ENCODE measurements at regions not wholly inside any gene's neighbourhood (a gene's known extent, or its start where the extent isn't known, plus 50 kb on each side); places are given as distances from the start of the nearest gene placed in this dataset.

DNA sequence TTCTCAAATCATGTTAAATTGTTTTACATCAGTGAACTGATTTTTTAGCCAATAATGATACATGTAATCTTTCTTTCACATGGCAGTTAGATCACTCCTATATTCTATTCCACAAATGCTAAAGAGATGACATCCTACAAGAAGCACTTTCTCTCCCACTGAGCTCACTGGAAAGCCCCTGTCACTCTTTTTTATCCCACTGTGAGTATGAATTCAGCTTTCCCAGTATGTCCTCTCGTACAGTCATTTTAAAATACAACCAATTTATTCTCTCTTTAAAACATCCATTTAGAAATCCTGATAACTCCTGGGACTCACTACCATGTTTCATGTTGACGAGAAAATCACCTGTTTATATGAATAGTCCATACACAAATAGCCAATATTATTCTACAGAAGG, 599.9 kb downstream of the SEMA5A start:
- ChIA-PET CTCF (no interaction called here), POLR2A (no interaction called here)

GRCh38 chr5:8949908-8950307, 596.0 kb downstream of the SEMA5A start:
- Mint-ChIP-seq H3K27ac (no peak overlapping the region), H3K4me3 (no peak overlapping the region), H3K27me3 (no peaks in the 10 kb centered on the region), H3K9me3 (peaks cover 0 to 10% (median 3%) of the 10 kb centered on the region in 11 donors), H3K4me1 (no peaks in the 10 kb centered on the region), H3K36me3 (no peaks in the 10 kb centered on the region)
- no peak for ATAC-seq
- POLR2A ChIA-PET = no interaction called here
- DNase-seq = no peak
- no peaks in the 10 kb centered on the region for H3K4me1 ChIP-seq (ENCODE audit: control insufficient read depth in 2 of 2, insufficient read depth in 2 of 2, low read length in 2 of 2)
- CTCF ChIA-PET = interaction anchor here (0.5 kb wide), 1 partner anchor 41 kb away, joined by 3 read pairs; no protein-coding TSS in a partner anchor
- no peaks in the 10 kb centered on the region for H3K27me3 ChIP-seq (ENCODE audit: control insufficient read depth in 2 of 2, insufficient read depth in 2 of 2, low read length in 2 of 2)
- peaks cover 0 to 3% (median 0%) of the 10 kb centered on the region in 3 experiments for H3K9me3 ChIP-seq (ENCODE audit: control insufficient read depth in 2 of 3, low read length in 3 of 3)
- no peak overlapping the region for H3K4me3 ChIP-seq (ENCODE audit: low read length)
- H3K27ac ChIP-seq (ENCODE audit: low read depth, low read length) = no peak overlapping the region
- intact Hi-C loops (cut with micrococcal nuclease) = no loop called here
- H3K36me3 ChIP-seq (ENCODE audit: control insufficient read depth in 2 of 3, insufficient read depth in 3 of 3, low read length in 3 of 3) = no peaks in the 10 kb centered on the region

More for the DNA sequence above, 599.9 kb downstream of the SEMA5A start:
- no peak overlapping the region for H3K27ac ChIP-seq (ENCODE audit: low read depth, low read length)
- Mint-ChIP-seq H3K36me3 (no peaks in the 10 kb centered on the region), H3K9me3 (peaks cover 0 to 15% (median 7%) of the 10 kb centered on the region in 11 donors), H3K4me3 (no peak overlapping the region), H3K27ac (no peak overlapping the region), H3K4me1 (no peaks in the 10 kb centered on the region), H3K27me3 (no peaks in the 10 kb centered on the region)
- DNase-seq = no peak
- H3K4me3 ChIP-seq (ENCODE audit: low read length) = no peak overlapping the region
- intact Hi-C loops (cut with micrococcal nuclease) = no loop called here
- H3K4me1 ChIP-seq (ENCODE audit: control insufficient read depth in 2 of 2, insufficient read depth in 2 of 2, low read length in 2 of 2) = no peaks in the 10 kb centered on the region
- no peaks in the 10 kb centered on the region for H3K36me3 ChIP-seq (ENCODE audit: control insufficient read depth in 2 of 3, insufficient read depth in 3 of 3, low read length in 3 of 3)
- peaks cover 0 to 3% (median 0%) of the 10 kb centered on the region in 3 experiments for H3K9me3 ChIP-seq (ENCODE audit: control insufficient read depth in 2 of 3, low read length in 3 of 3)
- ATAC-seq = no peak
- no peaks in the 10 kb centered on the region for H3K27me3 ChIP-seq (ENCODE audit: control insufficient read depth in 2 of 2, insufficient read depth in 2 of 2, low read length in 2 of 2)

DNA sequence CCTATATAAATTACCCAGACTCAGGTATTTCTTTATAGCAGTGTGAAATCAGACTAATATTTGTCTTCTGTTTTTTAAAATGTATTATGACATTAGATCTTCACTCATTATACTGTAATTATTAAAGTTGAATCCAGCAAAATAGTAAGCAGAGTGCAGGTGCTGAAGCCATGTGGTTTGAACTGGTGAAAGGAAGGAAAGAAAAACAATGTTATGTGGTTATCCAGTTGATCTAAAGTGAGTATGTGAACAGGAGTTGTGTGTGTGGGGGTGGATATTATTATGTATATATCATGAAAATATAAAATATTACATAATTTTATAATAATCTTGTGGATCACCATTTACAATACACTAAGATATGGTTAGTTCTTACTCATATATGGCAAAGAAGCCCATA, 593.7 kb downstream of the SEMA5A start:
- H3K4me1 Mint-ChIP-seq = no peaks in the 10 kb centered on the region
- ATAC-seq (no peak), DNase-seq (no peak)
- peaks cover 0 to 10% (median 2%) of the 10 kb centered on the region in 11 donors for H3K9me3 Mint-ChIP-seq
- Histone ChIP-seq H3K27ac (ENCODE audit: low read depth, low read length) (no peak overlapping the region), H3K36me3 (ENCODE audit: control insufficient read depth in 2 of 3, insufficient read depth in 3 of 3, low read length in 3 of 3) (no peaks in the 10 kb centered on the region), H3K4me3 (ENCODE audit: low read length) (no peak overlapping the region), H3K27me3 (ENCODE audit: control insufficient read depth in 2 of 2, insufficient read depth in 2 of 2, low read length in 2 of 2) (no peaks in the 10 kb centered on the region), H3K9me3 (ENCODE audit: control insufficient read depth in 2 of 3, low read length in 3 of 3) (peaks cover 0 to 1% (median 0%) of the 10 kb centered on the region in 3 experiments), H3K4me1 (ENCODE audit: control insufficient read depth in 2 of 2, insufficient read depth in 2 of 2, low read length in 2 of 2) (no peaks in the 10 kb centered on the region)
- CTCF ChIA-PET = no interaction called here
- H3K27ac Mint-ChIP-seq = no peak overlapping the region
- intact Hi-C loops (cut with micrococcal nuclease) = no loop called here
- H3K27me3 Mint-ChIP-seq = no peaks in the 10 kb centered on the region
- no peaks in the 10 kb centered on the region for H3K36me3 Mint-ChIP-seq
- no peak overlapping the region for H3K4me3 Mint-ChIP-seq
- POLR2A ChIA-PET = no interaction called here

GRCh38 chr5:8953016-8953415, 592.9 kb downstream of the SEMA5A start:
- Mint-ChIP-seq H3K36me3 (no peaks in the 10 kb centered on the region), H3K9me3 (peaks cover 0 to 11% (median 4%) of the 10 kb centered on the region in 11 donors), H3K4me1 (no peaks in the 10 kb centered on the region), H3K27me3 (no peaks in the 10 kb centered on the region), H3K4me3 (no peak overlapping the region), H3K27ac (no peak overlapping the region)
- DNase-seq = no peak
- H3K4me1 ChIP-seq (ENCODE audit: control insufficient read depth in 2 of 2, insufficient read depth in 2 of 2, low read length in 2 of 2) = no peaks in the 10 kb centered on the region
- ATAC-seq = no peak
- POLR2A ChIA-PET = no interaction called here
- H3K36me3 ChIP-seq (ENCODE audit: control insufficient read depth in 2 of 3, insufficient read depth in 3 of 3, low read length in 3 of 3) = no peaks in the 10 kb centered on the region
- intact Hi-C loops (cut with micrococcal nuclease) = no loop called here
- CTCF ChIA-PET = no interaction called here
- no peak overlapping the region for H3K4me3 ChIP-seq (ENCODE audit: low read length)
- H3K9me3 ChIP-seq (ENCODE audit: control insufficient read depth in 2 of 3, low read length in 3 of 3) = no peaks in the 10 kb centered on the region
- H3K27me3 ChIP-seq (ENCODE audit: control insufficient read depth in 2 of 2, insufficient read depth in 2 of 2, low read length in 2 of 2) = no peaks in the 10 kb centered on the region
- H3K27ac ChIP-seq (ENCODE audit: low read depth, low read length) = no peak overlapping the region

GRCh38 chr5:8953911-8954438, 591.9 kb downstream of the SEMA5A start:
- Mint-ChIP-seq H3K27me3 (no peaks in the 10 kb centered on the region), H3K36me3 (no peaks in the 10 kb centered on the region), H3K4me3 (no peak overlapping the region), H3K27ac (no peak overlapping the region), H3K9me3 (peaks cover 0 to 17% (median 4%) of the 10 kb centered on the region in 11 donors), H3K4me1 (no peaks in the 10 kb centered on the region)
- DNase-seq (no peak), ATAC-seq (no peak)
- Histone ChIP-seq H3K27ac (ENCODE audit: low read depth, low read length) (no peak overlapping the region), H3K4me1 (ENCODE audit: control insufficient read depth in 2 of 2, insufficient read depth in 2 of 2, low read length in 2 of 2) (no peaks in the 10 kb centered on the region), H3K9me3 (ENCODE audit: control insufficient read depth in 2 of 3, low read length in 3 of 3) (no peaks in the 10 kb centered on the region), H3K4me3 (ENCODE audit: low read length) (no peak overlapping the region), H3K27me3 (ENCODE audit: control insufficient read depth in 2 of 2, insufficient read depth in 2 of 2, low read length in 2 of 2) (no peaks in the 10 kb centered on the region), H3K36me3 (ENCODE audit: control insufficient read depth in 2 of 3, insufficient read depth in 3 of 3, low read length in 3 of 3) (no peaks in the 10 kb centered on the region)
- intact Hi-C loops (cut with micrococcal nuclease) = no loop called here
- ChIA-PET POLR2A (no interaction called here), CTCF (no interaction called here)

DNA sequence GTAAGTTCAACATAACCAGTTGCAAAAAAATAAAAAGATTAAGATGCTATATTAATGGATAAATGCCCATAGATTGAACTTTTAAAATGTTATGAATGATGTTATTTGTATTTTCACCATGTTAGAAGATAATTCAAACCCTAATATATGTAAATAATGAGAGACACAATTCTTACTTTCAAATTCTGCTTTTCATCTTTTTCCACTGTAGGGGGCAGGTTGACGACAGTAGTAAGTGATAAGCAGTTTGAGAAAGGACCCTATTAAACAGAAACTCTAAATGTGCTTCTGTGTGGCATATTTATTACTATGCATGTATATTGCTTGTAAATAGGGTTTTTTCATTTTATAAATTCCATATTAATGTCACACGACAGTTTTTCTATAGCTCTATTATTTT, 591.1 kb downstream of the SEMA5A start:
- Histone ChIP-seq H3K27me3 (ENCODE audit: control insufficient read depth in 2 of 2, insufficient read depth in 2 of 2, low read length in 2 of 2) (no peaks in the 10 kb centered on the region), H3K4me3 (ENCODE audit: low read length) (no peak overlapping the region), H3K36me3 (ENCODE audit: control insufficient read depth in 2 of 3, insufficient read depth in 3 of 3, low read length in 3 of 3) (no peaks in the 10 kb centered on the region), H3K27ac (ENCODE audit: low read depth, low read length) (no peak overlapping the region), H3K9me3 (ENCODE audit: control insufficient read depth in 2 of 3, low read length in 3 of 3) (no peaks in the 10 kb centered on the region), H3K4me1 (ENCODE audit: control insufficient read depth in 2 of 2, insufficient read depth in 2 of 2, low read length in 2 of 2) (no peaks in the 10 kb centered on the region)
- H3K36me3 Mint-ChIP-seq = no peaks in the 10 kb centered on the region
- ChIA-PET CTCF (no interaction called here), POLR2A (no interaction called here)
- H3K27ac Mint-ChIP-seq = no peak overlapping the region
- no peak for DNase-seq
- peaks cover 0 to 17% (median 3%) of the 10 kb centered on the region in 11 donors for H3K9me3 Mint-ChIP-seq
- no peaks in the 10 kb centered on the region for H3K4me1 Mint-ChIP-seq
- intact Hi-C loops (cut with micrococcal nuclease) = no loop called here
- no peak for ATAC-seq
- no peak overlapping the region for H3K4me3 Mint-ChIP-seq
- H3K27me3 Mint-ChIP-seq = no peaks in the 10 kb centered on the region

- intact Hi-C loops (cut with micrococcal nuclease) = no loop called here
- no peak for ATAC-seq
- Mint-ChIP-seq H3K27ac (no peak overlapping the region), H3K4me1 (no peaks in the 10 kb centered on the region), H3K36me3 (no peaks in the 10 kb centered on the region), H3K9me3 (peaks cover 0 to 17% (median 2%) of the 10 kb centered on the region in 11 donors), H3K27me3 (no peaks in the 10 kb centered on the region), H3K4me3 (no peak overlapping the region)
- no peaks in the 10 kb centered on the region for H3K27me3 ChIP-seq (ENCODE audit: control insufficient read depth in 2 of 2, insufficient read depth in 2 of 2, low read length in 2 of 2)
- no peak overlapping the region for H3K4me3 ChIP-seq (ENCODE audit: low read length)
- no peaks in the 10 kb centered on the region for H3K4me1 ChIP-seq (ENCODE audit: control insufficient read depth in 2 of 2, insufficient read depth in 2 of 2, low read length in 2 of 2)
- no peaks in the 10 kb centered on the region for H3K36me3 ChIP-seq (ENCODE audit: control insufficient read depth in 2 of 3, insufficient read depth in 3 of 3, low read length in 3 of 3)
- H3K27ac ChIP-seq (ENCODE audit: low read depth, low read length) = no peak overlapping the region
- DNase-seq = no peak
- CTCF ChIA-PET = no interaction called here
- H3K9me3 ChIP-seq (ENCODE audit: control insufficient read depth in 2 of 3, low read length in 3 of 3) = no peaks in the 10 kb centered on the region
- POLR2A ChIA-PET = no interaction called here
Measured at GRCh38 chr5:8956659-8957058, 589.2 kb downstream of the SEMA5A start.
